ENCODE measurements at regions not wholly inside any gene's neighbourhood (a gene's known extent, or its start where the extent isn't known, plus 50 kb on each side); places are given as distances from the start of the nearest gene placed in this dataset.

DNA sequence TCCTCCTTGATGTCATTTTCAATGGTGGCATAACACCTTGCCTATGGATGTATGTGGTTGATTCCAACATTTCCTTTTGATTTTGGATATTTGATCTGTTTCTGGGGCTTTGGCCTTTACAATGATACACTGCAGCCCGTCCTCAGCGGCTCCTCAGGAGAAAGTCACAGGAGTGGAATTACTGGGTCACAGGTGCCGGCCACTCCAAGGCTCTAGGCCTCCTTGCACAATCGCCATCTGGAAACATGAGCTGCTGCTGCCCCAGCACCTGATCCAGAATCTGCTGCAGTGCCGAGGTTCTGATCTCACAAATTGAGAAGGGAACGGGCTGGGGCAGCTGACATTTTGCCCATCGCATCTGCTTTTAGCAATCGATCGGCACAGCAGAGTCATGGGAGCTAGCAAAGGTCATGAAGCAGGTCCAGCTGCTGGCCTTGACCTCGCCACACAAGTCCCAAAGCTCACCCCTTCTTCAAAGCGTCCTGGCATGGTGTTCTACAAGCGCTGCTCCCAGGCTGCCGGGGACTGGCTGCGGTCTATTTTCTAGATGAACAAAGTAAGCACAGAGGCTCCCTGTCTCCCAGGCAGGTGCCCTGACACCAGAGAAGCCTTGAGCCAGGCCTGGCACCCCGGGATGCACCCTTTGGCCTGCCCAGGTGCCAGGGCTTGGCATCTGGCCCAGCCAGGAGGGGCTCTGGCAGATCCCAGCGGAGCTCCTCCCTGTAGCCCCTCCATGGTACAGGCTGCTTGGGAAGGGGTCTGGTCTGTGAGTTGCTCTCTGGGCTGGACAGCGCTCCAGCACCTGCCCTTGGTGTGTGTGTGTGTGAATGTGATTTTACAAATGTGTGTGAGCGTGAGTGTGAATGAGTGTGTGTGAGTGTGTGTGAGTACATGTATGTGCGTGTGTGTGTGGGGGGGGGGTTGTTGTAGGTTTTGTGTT lies 201.8 kb downstream of the GLRX3 start:
- no peak overlapping the region for H3K27ac ChIP-seq (ENCODE audit: low read depth, low read length)
- H3K4me3 ChIP-seq (ENCODE audit: low read length in 2 of 2): no peak overlapping the region
- ChIA-PET POLR2A (ENCODE audit: partially characterized antibody) (no interaction called here), CTCF (ENCODE audit: partially characterized antibody) (no interaction called here)
- H3K9me3 ChIP-seq (ENCODE audit: control insufficient read depth in 1 of 2, low read length in 2 of 2): no peaks in the 10 kb centered on the region
- H3K9me3 Mint-ChIP-seq: peaks cover 0 to 6% (median 0%) of the 10 kb centered on the region in 8 donors
- no peaks in the 10 kb centered on the region for H3K36me3 Mint-ChIP-seq
- no peak overlapping the region for H3K4me3 Mint-ChIP-seq
- DNase-seq: no peak
- H3K4me1 Mint-ChIP-seq: no peaks in the 10 kb centered on the region
- peaks cover 2 to 5% of the 10 kb centered on the region in 2 donors for H3K27me3 Mint-ChIP-seq
- no peaks in the 10 kb centered on the region for H3K27me3 ChIP-seq (ENCODE audit: insufficient read depth, low read length)
- intact Hi-C loops (cut with micrococcal nuclease): no loop called here
- no peaks in the 10 kb centered on the region for H3K4me1 ChIP-seq (ENCODE audit: insufficient read depth, low read length)
- no peak overlapping the region for H3K27ac Mint-ChIP-seq
- no peaks in the 10 kb centered on the region for H3K36me3 ChIP-seq (ENCODE audit: insufficient read depth, low read length)

DNA sequence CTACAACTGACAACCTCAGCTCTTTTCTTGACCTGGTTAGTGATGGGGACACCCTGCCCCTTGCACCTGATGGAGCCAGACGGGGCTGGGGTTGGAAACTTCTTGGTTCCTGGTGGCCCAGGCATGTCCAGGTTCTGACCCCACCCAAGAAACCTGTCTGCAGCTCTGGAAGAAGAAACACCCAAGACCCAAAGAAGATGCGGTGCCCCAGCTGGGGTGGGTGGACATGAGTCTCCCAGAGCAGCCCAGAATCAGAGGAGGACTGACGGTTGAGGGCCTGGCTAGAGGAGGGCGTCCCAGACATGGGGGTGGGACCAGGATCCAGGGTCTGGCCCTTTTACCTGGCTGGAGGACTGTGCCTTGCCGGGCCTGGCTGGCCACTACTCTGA lies 202.4 kb downstream of the GLRX3 start:
- peaks cover 0 to 7% (median 0%) of the 10 kb centered on the region in 8 donors for H3K9me3 Mint-ChIP-seq
- peaks cover 2 to 5% of the 10 kb centered on the region in 2 donors for H3K27me3 Mint-ChIP-seq
- Histone ChIP-seq H3K36me3 (ENCODE audit: insufficient read depth, low read length) (no peaks in the 10 kb centered on the region), H3K27me3 (ENCODE audit: insufficient read depth, low read length) (no peaks in the 10 kb centered on the region), H3K4me1 (ENCODE audit: insufficient read depth, low read length) (no peaks in the 10 kb centered on the region), H3K27ac (ENCODE audit: low read depth, low read length) (no peak overlapping the region), H3K4me3 (ENCODE audit: low read length in 2 of 2) (no peak overlapping the region), H3K9me3 (ENCODE audit: control insufficient read depth in 1 of 2, low read length in 2 of 2) (no peaks in the 10 kb centered on the region)
- no peak overlapping the region for H3K27ac Mint-ChIP-seq
- H3K4me3 Mint-ChIP-seq: no peak overlapping the region
- intact Hi-C loops (cut with micrococcal nuclease): no loop called here
- DNase-seq: no peak
- no peaks in the 10 kb centered on the region for H3K36me3 Mint-ChIP-seq
- H3K4me1 Mint-ChIP-seq: no peaks in the 10 kb centered on the region
- ChIA-PET POLR2A (ENCODE audit: partially characterized antibody) (no interaction called here), CTCF (ENCODE audit: partially characterized antibody) (no interaction called here)

DNA sequence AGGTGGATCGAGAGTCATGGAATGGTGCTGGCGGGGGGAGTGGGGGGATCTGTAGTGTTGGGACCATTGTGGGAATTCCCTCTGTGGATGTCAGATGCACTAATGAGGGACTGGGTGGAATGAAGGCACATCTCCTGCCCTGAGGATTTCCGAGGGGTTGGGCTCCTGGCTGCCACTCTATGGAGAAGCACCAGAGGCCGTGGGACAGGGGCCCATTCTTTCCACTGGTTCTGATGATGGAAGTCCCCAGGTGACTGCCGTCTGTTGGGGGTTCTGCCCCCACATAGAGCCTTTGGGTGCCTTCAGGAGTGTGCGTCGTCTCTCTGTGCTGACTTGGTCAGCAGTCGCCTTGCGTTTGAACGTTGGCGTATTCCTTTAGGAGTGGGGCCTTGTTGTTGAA lies 202.9 kb downstream of the GLRX3 start:
- H3K9me3 Mint-ChIP-seq: peaks cover 0 to 7% (median 0%) of the 10 kb centered on the region in 8 donors
- POLR2A ChIA-PET (ENCODE audit: partially characterized antibody): no interaction called here
- intact Hi-C loops (cut with micrococcal nuclease): no loop called here
- CTCF ChIA-PET (ENCODE audit: partially characterized antibody): no interaction called here
- H3K27ac ChIP-seq (ENCODE audit: low read depth, low read length): no peak overlapping the region
- H3K4me3 Mint-ChIP-seq: no peak overlapping the region
- no peaks in the 10 kb centered on the region for H3K36me3 ChIP-seq (ENCODE audit: insufficient read depth, low read length)
- no peak overlapping the region for H3K4me3 ChIP-seq (ENCODE audit: low read length in 2 of 2)
- no peaks in the 10 kb centered on the region for H3K4me1 Mint-ChIP-seq
- no peak overlapping the region for H3K27ac Mint-ChIP-seq
- DNase-seq: no peak
- no peaks in the 10 kb centered on the region for H3K9me3 ChIP-seq (ENCODE audit: control insufficient read depth in 1 of 2, low read length in 2 of 2)
- H3K27me3 ChIP-seq (ENCODE audit: insufficient read depth, low read length): no peaks in the 10 kb centered on the region
- H3K27me3 Mint-ChIP-seq: peaks cover 2 to 5% of the 10 kb centered on the region in 2 donors
- no peaks in the 10 kb centered on the region for H3K4me1 ChIP-seq (ENCODE audit: insufficient read depth, low read length)
- H3K36me3 Mint-ChIP-seq: no peaks in the 10 kb centered on the region

- no peaks in the 10 kb centered on the region for H3K36me3 Mint-ChIP-seq
- ChIA-PET POLR2A (ENCODE audit: partially characterized antibody) (no interaction called here), CTCF (ENCODE audit: partially characterized antibody) (no interaction called here)
- no peak overlapping the region for H3K4me3 ChIP-seq (ENCODE audit: low read length in 2 of 2)
- H3K4me3 Mint-ChIP-seq: no peak overlapping the region
- peaks cover 2 to 5% of the 10 kb centered on the region in 2 donors for H3K27me3 Mint-ChIP-seq
- H3K36me3 ChIP-seq (ENCODE audit: insufficient read depth, low read length): no peaks in the 10 kb centered on the region
- no peak for DNase-seq
- no peaks in the 10 kb centered on the region for H3K27me3 ChIP-seq (ENCODE audit: insufficient read depth, low read length)
- H3K4me1 Mint-ChIP-seq: no peaks in the 10 kb centered on the region
- H3K9me3 Mint-ChIP-seq: peaks cover 0 to 7% (median 0%) of the 10 kb centered on the region in 8 donors
- no peak overlapping the region for H3K27ac ChIP-seq (ENCODE audit: low read depth, low read length)
- H3K9me3 ChIP-seq (ENCODE audit: control insufficient read depth in 1 of 2, low read length in 2 of 2): no peaks in the 10 kb centered on the region
- intact Hi-C loops (cut with micrococcal nuclease): no loop called here
- no peaks in the 10 kb centered on the region for H3K4me1 ChIP-seq (ENCODE audit: insufficient read depth, low read length)
- H3K27ac Mint-ChIP-seq: no peak overlapping the region
These were observed 203.7 kb downstream of the GLRX3 start for GRCh38 chr10:130339911-130340310.

DNA sequence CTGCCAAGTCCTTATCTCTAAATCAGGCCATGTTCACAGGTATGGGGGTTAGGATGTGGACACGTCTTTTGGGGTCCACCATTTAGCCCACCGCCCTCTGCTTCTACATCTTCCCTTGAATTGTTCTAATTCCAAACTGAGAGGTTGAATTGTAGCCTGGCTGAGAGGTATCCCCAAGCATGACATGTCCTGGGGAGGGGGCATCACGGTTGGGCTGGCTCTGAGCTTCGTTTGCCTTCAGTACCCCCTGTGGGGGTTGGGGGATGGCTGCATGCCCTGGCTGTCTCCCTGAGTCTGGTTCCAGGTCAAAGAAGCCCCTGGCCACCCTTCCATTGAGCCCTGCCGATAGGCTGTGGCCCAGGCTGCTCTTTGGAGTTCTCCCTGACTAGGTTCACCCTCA lies 204.6 kb downstream of the GLRX3 start:
- Histone ChIP-seq H3K27me3 (ENCODE audit: insufficient read depth, low read length) (no peaks in the 10 kb centered on the region), H3K27ac (ENCODE audit: low read depth, low read length) (no peak overlapping the region), H3K36me3 (ENCODE audit: insufficient read depth, low read length) (no peaks in the 10 kb centered on the region), H3K4me1 (ENCODE audit: insufficient read depth, low read length) (no peaks in the 10 kb centered on the region), H3K4me3 (ENCODE audit: low read length in 2 of 2) (no peak overlapping the region), H3K9me3 (ENCODE audit: control insufficient read depth in 1 of 2, low read length in 2 of 2) (no peaks in the 10 kb centered on the region)
- intact Hi-C loops (cut with micrococcal nuclease): no loop called here
- Mint-ChIP-seq H3K4me3 (no peak overlapping the region), H3K9me3 (peaks cover 0 to 7% (median 0%) of the 10 kb centered on the region in 8 donors), H3K27ac (no peak overlapping the region), H3K27me3 (peaks cover 2 to 5% of the 10 kb centered on the region in 2 donors), H3K36me3 (no peaks in the 10 kb centered on the region), H3K4me1 (no peaks in the 10 kb centered on the region)
- ChIA-PET POLR2A (ENCODE audit: partially characterized antibody) (no interaction called here), CTCF (ENCODE audit: partially characterized antibody) (no interaction called here)
- DNase-seq: no peak

DNA sequence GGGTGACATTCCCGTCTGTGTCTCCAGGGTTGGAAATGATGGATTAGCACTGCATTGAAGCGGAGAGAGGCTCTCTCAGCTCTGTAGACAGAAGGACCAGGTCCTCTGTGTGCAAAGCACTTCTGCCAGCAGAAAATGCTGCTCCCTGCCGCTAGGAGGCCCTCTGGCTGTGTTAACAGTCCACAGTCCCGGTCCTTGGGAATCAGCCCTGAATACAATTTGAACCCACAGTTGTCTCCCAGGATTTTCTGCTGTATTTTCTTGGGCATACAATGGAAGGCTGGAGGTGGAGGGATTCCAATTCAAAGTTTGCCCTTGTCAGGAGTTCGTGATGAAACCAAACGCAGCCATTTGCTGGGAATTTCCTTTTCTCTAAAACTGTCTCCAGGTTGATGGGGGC lies 205.2 kb downstream of the GLRX3 start:
- no peaks in the 10 kb centered on the region for H3K4me1 Mint-ChIP-seq
- H3K27me3 Mint-ChIP-seq: peaks cover 2 to 5% of the 10 kb centered on the region in 2 donors
- no peak for DNase-seq
- intact Hi-C loops (cut with micrococcal nuclease): no loop called here
- Histone ChIP-seq H3K4me3 (ENCODE audit: low read length in 2 of 2) (no peak overlapping the region), H3K27me3 (ENCODE audit: insufficient read depth, low read length) (no peaks in the 10 kb centered on the region), H3K9me3 (ENCODE audit: control insufficient read depth in 1 of 2, low read length in 2 of 2) (no peaks in the 10 kb centered on the region), H3K4me1 (ENCODE audit: insufficient read depth, low read length) (no peaks in the 10 kb centered on the region), H3K27ac (ENCODE audit: low read depth, low read length) (no peak overlapping the region), H3K36me3 (ENCODE audit: insufficient read depth, low read length) (no peaks in the 10 kb centered on the region)
- peaks cover 0 to 7% (median 0%) of the 10 kb centered on the region in 8 donors for H3K9me3 Mint-ChIP-seq
- no peak overlapping the region for H3K4me3 Mint-ChIP-seq
- H3K36me3 Mint-ChIP-seq: no peaks in the 10 kb centered on the region
- POLR2A ChIA-PET (ENCODE audit: partially characterized antibody): no interaction called here
- no peak overlapping the region for H3K27ac Mint-ChIP-seq
- CTCF ChIA-PET (ENCODE audit: partially characterized antibody): no interaction called here

- Mint-ChIP-seq H3K9me3 (peaks cover 0 to 19% (median 9%) of the 10 kb centered on the region in 8 donors), H3K27me3 (no peaks in the 10 kb centered on the region), H3K4me3 (no peak overlapping the region), H3K36me3 (no peaks in the 10 kb centered on the region), H3K27ac (no peak overlapping the region), H3K4me1 (no peaks in the 10 kb centered on the region)
- ChIA-PET POLR2A (ENCODE audit: partially characterized antibody) (no interaction called here), CTCF (ENCODE audit: partially characterized antibody) (no interaction called here)
- Histone ChIP-seq H3K4me1 (ENCODE audit: insufficient read depth, low read length) (no peaks in the 10 kb centered on the region), H3K27ac (ENCODE audit: low read depth, low read length) (no peak overlapping the region), H3K27me3 (ENCODE audit: insufficient read depth, low read length) (no peaks in the 10 kb centered on the region), H3K36me3 (ENCODE audit: insufficient read depth, low read length) (no peaks in the 10 kb centered on the region), H3K9me3 (ENCODE audit: control insufficient read depth in 1 of 2, low read length in 2 of 2) (no peaks in the 10 kb centered on the region), H3K4me3 (ENCODE audit: low read length in 2 of 2) (no peak overlapping the region)
- DNase-seq: no peak
- intact Hi-C loops (cut with micrococcal nuclease): no loop called here
These were observed 209.5 kb downstream of the GLRX3 start for GRCh38 chr10:130345728-130346127.

All from CD4-positive, alpha-beta memory T cell (primary cell).